Stomach (tissue), 4 donors: ENCODE measurements at regions not wholly inside any gene's neighbourhood (a gene's known extent, or its start where the extent isn't known, plus 50 kb on each side); places are given as distances from the start of the nearest gene placed in this dataset.

ENCODE experiments used
- CTCF ChIP-seq, 7 experiments: fragments of 450-650 bp in 4 of 7; fragments of 200-600 bp in 3 of 7; sonication (generic) in 3 of 7; IDR thresholded peaks; one replicate each; pipeline ENCODE4 v1.5.1; 2016 to 2019; ENCODE audit warnings: antibody characterized with exemption in 7 of 7, control low read depth in 2 of 7, mild to moderate bottlenecking in 1 of 7
- EP300 ChIP-seq: sonication (generic); formaldehyde crosslinking; IDR thresholded peaks from one replicate; pipeline ENCODE4 v1.6.1; 2017; ENCODE audit warnings: antibody characterized with exemption
- POLR2A ChIP-seq, 4 donors: fragments of 450-650 bp; IDR thresholded peaks; one replicate each; pipeline ENCODE4 v1.6.1; 2016; ENCODE audit warnings: antibody characterized with exemption in 4 of 4, control low read depth in 2 of 4, mild to moderate bottlenecking in 1 of 4, moderate library complexity in 1 of 4
- POLR2AphosphoS5 ChIP-seq, 3 donors: sonication (generic); formaldehyde crosslinking; IDR thresholded peaks; one replicate each; pipeline ENCODE4 v1.6.1; 2016; ENCODE audit warnings: antibody characterized with exemption in 3 of 3

GRCh38 chr5:26014206-26014605 is 1024.2 kb downstream of the CDH9 start:
- TF ChIP-seq CTCF (IDR thresholded peaks at IDR 0.05) = no peak
- no peak for TF ChIP-seq EP300
- TF ChIP-seq POLR2AphosphoS5 (IDR thresholded peaks at IDR 0.05) = no peak
- TF ChIP-seq POLR2A (IDR thresholded peaks at IDR 0.05) = no peak
